ENCODE measurements at regions not wholly inside any gene's neighbourhood (a gene's known extent, or its start where the extent isn't known, plus 50 kb on each side); places are given as distances from the start of the nearest gene placed in this dataset.
A peak's percentile ranks its signal among the peaks of the same experiment; 100 is the strongest.

- DNase-seq (ENCODE audit: low read depth in 1 of 2, low spot score in 1 of 2), result no peak
- Histone ChIP-seq H3K27ac (replicated peaks) (no peak overlapping the region), H3K4me3 (replicated peaks; ENCODE audit: insufficient read depth, low read length) (no peak overlapping the region), H3K27me3 (ENCODE audit: insufficient read depth, poor library complexity, severe bottlenecking) (no peaks in the 10 kb centered on the region)
- no peak for TF ChIP-seq POLR2AphosphoS5 (IDR thresholded peaks at IDR 0.05; ENCODE audit: low read depth)
- no peak for TF ChIP-seq CTCF (IDR thresholded peaks at IDR 0.05; ENCODE audit: insufficient read depth, low read length)
- TF ChIP-seq GABPA (IDR thresholded peaks at IDR 0.05; ENCODE audit: low read depth), result no peak
- no peak for TF ChIP-seq SPI1 (IDR thresholded peaks at IDR 0.05; ENCODE audit: borderline replicate concordance, low read depth)
- TF ChIP-seq REST (IDR thresholded peaks at IDR 0.05; ENCODE audit: insufficient replicate concordance, low read depth), result no peak
Measured at GRCh38 chr12:91356405-91356804, 173.8 kb upstream of the DCN start.

- no peaks in the 10 kb centered on the region for H3K27me3 ChIP-seq (ENCODE audit: insufficient read depth, poor library complexity, severe bottlenecking)
- no peak overlapping the region for H3K4me3 ChIP-seq (replicated peaks; ENCODE audit: insufficient read depth, low read length)
- no peak for TF ChIP-seq REST (IDR thresholded peaks at IDR 0.05; ENCODE audit: insufficient replicate concordance, low read depth)
- peak; percentile 50 for TF ChIP-seq CTCF (IDR thresholded peaks at IDR 0.05; ENCODE audit: insufficient read depth, low read length)
- no peak for TF ChIP-seq GABPA (IDR thresholded peaks at IDR 0.05; ENCODE audit: low read depth)
- no peak for TF ChIP-seq SPI1 (IDR thresholded peaks at IDR 0.05; ENCODE audit: borderline replicate concordance, low read depth)
- no peak for TF ChIP-seq POLR2AphosphoS5 (IDR thresholded peaks at IDR 0.05; ENCODE audit: low read depth)
- H3K27ac ChIP-seq (replicated peaks), result no peak overlapping the region
- peak in 1 of 2 experiments; percentile 56 for DNase-seq (ENCODE audit: low read depth in 1 of 2, low spot score in 1 of 2)
Measured at GRCh38 chr12:91355150-91356006, 172.8 kb upstream of the DCN start.

GRCh38 chr12:91353266-91353665, 170.6 kb upstream of the DCN start:
- TF ChIP-seq POLR2AphosphoS5 (IDR thresholded peaks at IDR 0.05; ENCODE audit: low read depth) (no peak), SPI1 (IDR thresholded peaks at IDR 0.05; ENCODE audit: borderline replicate concordance, low read depth) (no peak), CTCF (IDR thresholded peaks at IDR 0.05; ENCODE audit: insufficient read depth, low read length) (no peak), REST (IDR thresholded peaks at IDR 0.05; ENCODE audit: insufficient replicate concordance, low read depth) (no peak), GABPA (IDR thresholded peaks at IDR 0.05; ENCODE audit: low read depth) (no peak)
- no peaks in the 10 kb centered on the region for H3K27me3 ChIP-seq (ENCODE audit: insufficient read depth, poor library complexity, severe bottlenecking)
- H3K27ac ChIP-seq (replicated peaks), result no peak overlapping the region
- no peak overlapping the region for H3K4me3 ChIP-seq (replicated peaks; ENCODE audit: insufficient read depth, low read length)
- DNase-seq (ENCODE audit: low read depth in 1 of 2, low spot score in 1 of 2), result no peak
